Dedifferentiated amniotic fluid mesenchymal stem cell (primary cell): ENCODE measurements at regions not wholly inside any gene's neighbourhood (a gene's known extent, or its start where the extent isn't known, plus 50 kb on each side); places are given as distances from the start of the nearest gene placed in this dataset.
A peak's percentile ranks its signal among the peaks of the same experiment; 100 is the strongest.
"Not testable (repeated sequence)": the region's sequence is repeated elsewhere in the genome, so short reads cannot be mapped to it uniquely, and the experiment has no call there.

ENCODE experiments used
- DNase-seq: peaks from one replicate; pipeline ENCODE4 v3.0.0-alpha.2; 2016; ENCODE audit errors: extremely low spot score

DNA sequence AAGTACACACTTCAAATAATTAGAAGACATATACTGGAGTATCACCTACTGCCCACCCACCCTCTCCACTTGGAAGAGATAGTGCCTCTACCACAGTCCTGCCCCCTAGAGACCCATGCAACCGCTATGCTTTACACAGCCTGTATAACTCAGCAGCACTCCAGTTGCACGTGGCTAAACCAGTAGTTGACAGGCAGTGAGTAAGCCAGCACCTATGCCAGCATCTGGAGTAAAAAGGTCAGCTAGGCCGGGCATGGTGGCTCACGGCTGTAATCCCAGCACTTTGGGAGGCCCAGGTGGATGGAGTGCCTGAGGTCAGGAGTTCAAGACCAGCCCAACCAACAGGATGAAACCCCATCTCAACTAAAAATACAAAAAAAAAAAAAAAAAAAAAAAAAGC, 356.4 kb downstream of the NR2F1-AS1 start:
- no peak for DNase-seq

DNA sequence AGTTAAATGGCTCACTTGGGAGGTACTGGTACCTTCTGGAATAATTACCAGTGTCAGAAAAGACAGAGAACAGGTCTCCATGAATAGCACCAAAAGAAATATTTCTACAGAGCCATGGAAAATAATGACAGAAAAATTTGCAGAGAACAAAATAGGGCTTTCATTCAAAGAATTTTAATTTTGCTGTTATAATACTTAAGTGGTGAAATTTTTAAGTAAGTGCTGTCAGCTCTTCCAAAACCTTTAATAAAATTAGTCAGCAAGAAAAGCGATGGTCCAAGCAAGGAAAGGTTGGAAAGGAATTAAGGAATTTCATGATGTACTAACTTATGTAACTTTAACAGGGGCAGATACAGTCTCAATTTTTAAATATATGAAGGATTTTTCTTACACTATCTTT, 359.2 kb downstream of the NR2F1-AS1 start:
- DNase-seq: no peak

DNA sequence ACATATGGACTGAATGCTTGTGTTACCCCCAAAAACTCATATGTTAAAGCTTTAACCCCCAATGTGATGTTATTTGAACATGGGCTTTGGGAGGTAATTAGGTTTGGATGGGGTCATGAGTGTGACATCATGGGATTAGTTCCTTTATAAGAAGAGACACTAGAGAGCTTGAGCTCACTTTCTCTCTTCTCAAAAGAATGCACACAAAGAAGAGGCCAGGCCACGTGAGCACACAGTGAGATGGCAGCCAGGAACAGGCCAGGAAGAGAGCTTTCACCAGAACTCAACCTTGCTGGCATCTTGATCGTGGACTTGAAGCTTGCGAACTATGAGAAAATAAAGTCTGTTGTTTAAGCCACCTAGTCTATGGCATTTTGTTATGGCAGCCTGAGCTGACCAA, 360.6 kb downstream of the NR2F1-AS1 start:
- DNase-seq: no peak

DNA sequence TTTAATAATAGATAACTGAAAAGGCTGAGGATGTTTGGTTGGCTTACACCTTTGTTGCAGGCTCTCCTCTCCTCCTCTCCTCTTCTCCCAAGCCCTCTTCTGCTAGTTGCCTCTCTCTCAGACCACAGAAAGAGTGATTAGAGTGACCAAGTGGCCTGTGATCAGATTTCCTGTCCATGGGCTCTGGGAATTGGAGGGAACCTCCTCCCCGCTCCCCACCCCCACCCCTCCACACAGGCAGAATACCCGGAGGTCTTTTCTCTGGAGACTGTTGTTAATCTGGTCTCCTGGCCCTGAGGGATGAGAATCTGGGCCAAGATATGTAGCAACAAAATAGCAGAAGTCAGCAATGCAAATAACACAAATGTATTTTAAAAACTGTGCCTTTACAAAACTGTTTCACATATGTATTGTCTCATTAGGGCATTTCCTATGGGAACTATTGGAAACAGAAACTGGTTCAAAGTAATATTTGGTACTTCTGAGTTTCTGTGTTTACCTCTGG, 361.3 kb downstream of the NR2F1-AS1 start:
- no peak for DNase-seq

DNA sequence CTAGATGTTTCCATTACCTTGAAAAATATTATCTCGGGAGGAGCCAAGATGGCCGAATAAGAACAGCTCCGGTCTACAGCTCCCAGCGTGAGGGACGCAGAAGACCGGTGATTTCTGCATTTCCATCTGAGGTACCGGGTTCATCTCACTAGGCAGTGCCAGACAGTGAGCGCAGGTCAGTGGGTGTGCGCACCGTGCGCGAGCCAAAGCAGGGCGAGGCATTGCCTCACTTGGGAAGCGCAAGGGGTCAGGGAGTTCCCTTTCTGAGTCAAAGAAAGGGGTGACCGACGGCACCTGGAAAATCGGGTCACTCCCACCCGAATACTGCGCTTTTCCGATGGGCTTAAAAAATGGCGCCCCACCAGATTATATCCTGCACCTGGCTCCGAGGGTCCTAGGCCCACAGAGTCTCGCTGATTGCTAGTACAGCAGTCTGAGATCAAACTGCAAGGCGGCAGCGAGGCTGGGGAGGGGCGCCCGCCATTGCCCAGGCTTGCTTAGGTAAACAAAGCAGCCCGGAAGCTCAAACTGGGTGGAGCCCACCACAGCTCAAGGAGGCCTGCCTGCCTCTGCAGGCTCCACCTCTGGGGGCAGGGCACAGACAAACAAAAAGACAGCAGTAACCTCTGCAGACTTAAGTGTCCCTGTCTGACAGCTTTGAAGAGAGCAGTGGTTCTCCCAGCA, 367.8 kb downstream of the NR2F1-AS1 start:
- not testable (repeated sequence) for DNase-seq

DNA sequence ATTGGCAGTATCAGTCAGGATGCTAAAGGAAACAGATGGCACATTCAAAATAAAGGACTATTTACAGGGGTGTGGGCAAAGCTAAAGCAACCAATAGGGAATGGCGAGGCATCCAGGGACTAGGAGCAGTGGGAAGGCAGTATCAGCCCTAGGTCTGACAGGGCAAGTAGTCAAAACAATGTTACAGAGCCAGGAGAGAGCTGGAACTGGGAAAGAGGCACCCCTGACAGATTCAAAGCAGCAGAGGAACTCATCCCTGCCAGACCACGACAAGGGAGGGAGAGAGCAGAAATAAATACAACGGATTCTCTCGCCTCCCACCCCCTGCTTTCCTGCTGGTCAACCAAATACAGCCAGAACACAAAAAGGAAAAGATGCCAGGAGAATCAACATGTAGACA, 371.5 kb downstream of the NR2F1-AS1 start:
- no peak for DNase-seq

DNA sequence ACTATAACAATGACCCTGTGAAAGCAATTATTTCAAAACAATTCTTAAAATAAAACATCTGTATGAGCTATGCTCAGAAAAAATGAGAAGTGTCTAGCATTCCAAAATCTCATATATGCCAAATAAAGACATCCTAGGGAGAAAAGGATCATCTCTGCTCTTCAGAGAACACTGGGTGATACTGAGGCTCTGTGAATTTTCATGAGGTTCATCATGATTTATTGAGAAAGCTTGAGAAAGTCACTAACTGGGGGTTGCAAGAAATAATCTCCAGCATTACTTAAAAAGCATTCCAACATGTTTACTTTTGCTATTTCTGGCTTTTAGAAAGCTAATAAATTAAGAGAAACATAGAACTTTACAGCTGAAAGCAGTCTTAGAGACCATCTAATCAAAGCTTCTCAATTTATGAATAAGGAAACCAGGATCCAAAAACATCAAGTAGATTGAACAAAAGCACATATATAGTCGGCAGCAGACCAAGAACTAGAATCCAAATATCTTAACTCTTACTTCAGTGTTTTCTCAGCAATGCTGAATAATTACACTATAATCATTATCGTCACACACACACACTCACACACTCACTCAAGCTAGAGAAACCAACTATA, 372.8 kb downstream of the NR2F1-AS1 start:
- peak; percentile 21 for DNase-seq

DNA sequence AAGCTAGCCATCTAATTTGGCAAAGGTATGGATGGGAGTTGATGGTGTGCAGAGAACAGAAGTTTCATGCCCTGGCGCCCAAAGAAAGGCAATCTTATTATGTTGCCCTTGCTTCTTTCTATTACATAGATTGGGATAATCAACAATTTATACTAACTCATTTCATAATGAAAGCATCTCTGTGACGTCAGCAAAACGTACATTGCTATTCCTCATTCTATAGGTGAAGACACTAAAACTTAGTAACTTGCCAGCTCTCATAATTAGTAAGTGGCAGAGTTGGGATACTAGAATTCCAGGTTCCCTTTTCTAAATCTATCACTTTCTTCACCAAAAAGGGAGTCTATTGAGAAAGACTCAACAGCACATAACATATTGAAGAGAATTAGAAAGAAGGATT, 374.8 kb downstream of the NR2F1-AS1 start:
- no peak for DNase-seq

DNA sequence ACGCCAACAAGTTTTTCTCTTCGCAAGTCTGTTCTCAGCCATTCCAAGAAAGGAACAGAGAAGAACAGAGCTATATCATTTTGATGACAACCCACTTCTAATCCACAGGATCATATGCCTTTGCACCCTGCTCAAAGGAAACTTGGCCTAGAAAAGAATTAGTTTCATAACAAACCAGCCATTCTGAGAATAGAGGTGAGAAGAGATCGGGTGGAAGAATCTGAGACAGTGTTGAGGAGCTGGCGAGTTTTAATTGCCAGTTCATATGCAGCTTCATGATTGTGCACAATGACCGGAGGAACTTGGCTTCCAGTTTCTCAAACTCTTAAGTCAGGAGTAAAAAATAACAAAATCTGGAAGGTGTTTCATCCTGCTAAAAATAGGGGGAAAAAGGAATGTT, 380.0 kb downstream of the NR2F1-AS1 start:
- no peak for DNase-seq

DNA sequence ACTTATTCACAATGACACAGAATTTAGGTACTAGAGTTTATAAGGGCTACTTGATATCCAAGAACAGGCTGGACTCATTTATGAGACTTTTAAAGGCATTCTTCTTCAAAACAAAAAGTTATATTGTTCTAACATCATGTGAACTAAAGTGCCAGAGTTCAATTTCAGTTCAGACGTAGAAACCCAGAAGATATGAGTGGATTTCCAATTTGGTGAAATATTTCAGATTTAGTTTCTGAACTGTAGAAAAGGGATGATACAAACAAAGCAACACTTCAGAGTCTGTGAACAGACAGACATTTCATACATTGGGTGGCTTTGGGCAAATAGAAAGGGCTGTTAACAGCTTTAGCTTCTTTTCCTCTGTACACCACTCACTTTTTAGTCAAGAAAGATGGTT, 384.0 kb downstream of the NR2F1-AS1 start:
- no peak for DNase-seq

DNA sequence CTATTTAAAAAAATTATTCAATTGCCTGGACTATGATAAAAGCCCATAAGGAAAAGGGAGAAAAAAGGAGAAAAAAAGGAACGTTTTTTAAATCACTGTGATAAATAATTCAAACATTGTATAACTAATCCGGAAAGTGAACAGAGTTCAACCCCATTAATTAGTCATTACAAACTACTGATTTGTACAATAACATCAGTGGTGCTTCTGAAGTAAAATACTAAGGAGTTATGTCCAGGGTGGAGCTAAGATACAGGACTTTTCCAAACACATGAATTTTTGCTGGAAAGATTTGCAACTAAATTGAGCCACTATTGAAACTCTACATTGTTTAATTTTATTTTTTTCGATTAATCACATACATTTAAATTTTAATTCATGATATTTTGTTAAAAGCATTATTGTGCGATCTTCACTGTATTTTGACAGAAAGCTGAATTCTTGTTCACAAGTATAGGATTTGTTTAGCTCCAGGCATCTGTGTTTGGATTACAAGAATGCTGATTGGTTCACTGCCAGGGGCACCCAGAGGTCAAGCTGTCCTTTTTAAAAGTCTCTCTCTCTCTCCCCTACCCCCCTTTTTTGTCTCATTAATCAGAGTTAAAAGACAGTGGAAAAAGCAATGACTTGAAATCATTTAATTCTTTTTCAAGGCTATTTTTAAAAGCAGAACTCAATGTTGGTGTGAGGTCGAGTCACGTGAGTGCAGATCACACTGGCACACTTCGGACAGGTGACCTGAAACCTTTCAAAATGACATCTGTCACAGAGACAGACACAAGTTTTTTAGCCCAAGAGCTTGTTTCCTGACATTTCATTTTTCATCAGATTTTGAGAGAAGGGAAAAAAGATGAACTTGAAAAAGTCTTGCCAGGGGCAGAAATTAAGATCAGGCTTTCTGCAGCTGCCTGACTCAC, 387.3 kb downstream of the NR2F1-AS1 start:
- DNase-seq: no peak

DNA sequence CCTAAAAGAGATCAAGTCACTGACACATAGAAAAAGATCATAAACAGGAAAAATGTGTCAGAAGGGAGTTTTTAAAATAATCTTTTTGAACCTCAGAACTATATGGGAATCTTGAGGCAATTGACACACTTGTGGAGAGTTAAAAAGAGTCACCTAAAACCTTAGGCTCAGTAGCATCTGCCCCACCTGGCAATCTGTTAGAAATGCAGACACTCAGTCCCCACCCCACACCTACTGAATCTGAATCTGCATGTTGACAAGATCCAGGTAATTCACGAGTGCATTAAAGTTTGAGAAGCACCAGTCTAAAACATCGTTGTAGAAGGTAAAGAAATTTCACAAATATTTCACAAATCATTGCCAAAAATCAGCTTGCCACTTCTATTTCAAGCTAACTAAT, 388.3 kb downstream of the NR2F1-AS1 start:
- DNase-seq: no peak

DNA sequence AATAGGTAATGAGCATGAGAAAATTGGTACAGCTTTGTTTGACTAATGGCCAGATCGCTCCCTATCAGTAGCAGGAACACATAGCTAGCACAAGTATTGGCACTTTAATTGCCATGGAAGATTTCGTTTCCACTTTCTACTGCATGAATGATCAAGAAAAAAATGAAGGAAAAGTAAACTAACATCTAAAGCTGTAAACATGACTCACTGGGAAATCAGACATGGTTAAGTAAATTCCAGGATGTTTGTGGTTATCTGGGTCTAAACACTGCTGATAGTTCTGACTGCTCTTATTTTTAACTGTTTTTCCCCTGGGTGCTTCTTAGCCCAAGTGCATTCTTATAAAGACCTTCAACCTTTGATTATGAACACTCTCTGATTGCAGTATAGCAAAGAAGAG, 388.9 kb downstream of the NR2F1-AS1 start:
- peak; percentile 77 for DNase-seq

DNA sequence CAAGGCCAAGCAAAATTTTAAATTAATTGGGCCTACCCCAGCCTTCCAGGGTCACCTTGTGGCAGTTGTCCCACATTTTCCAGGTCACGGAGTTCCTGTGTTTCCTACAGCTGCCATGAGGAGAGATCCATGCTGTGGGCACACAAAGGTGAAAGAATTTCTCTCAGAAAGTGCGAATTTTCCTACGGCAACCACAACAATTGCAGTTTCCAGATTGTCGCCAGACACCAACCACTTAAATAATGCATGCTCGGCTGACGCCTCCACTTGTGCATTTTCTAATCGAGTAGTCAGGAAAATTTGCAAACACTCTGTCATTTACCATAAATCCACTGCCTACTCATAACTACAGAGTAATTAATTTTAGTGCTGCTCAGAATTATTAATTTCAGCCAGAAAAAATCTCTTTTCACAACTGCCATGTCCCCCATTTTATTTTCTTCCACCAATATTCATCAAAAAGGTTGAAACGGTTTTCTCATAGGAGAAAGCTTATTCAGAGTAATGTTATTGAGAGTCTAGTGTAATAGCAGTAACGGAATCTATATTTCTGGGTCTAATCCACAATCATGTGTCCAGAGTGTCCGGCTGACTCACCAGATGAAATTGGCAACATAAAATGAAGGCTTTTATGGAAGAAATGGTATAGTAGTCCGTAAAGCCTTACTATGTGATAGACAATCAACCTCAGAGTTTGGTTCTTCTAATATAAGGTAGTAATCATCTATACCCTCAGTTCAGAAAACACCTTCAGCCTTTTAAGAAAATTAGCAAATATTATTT, 389.8 kb downstream of the NR2F1-AS1 start:
- no peak for DNase-seq

DNA sequence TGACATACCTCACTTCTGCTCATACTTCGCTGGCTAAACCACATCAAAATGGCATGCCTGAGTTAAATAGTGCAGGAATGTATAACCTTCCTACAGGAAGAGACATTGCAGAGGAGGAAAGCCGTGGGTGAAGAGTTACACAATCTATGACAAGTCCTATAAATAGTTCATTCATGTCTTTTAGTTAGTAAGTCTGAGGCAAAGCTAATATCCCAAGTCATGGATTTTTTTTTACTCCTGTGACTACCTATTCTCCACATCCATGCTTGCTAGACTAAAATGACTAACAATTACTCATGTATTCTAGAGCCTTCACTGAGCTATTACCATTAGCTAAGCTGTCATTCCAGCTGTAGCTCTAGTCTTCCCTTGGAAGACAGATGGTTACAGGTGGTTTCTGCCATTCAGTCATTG, 391.3 kb downstream of the NR2F1-AS1 start:
- DNase-seq: peak; percentile 27

DNA sequence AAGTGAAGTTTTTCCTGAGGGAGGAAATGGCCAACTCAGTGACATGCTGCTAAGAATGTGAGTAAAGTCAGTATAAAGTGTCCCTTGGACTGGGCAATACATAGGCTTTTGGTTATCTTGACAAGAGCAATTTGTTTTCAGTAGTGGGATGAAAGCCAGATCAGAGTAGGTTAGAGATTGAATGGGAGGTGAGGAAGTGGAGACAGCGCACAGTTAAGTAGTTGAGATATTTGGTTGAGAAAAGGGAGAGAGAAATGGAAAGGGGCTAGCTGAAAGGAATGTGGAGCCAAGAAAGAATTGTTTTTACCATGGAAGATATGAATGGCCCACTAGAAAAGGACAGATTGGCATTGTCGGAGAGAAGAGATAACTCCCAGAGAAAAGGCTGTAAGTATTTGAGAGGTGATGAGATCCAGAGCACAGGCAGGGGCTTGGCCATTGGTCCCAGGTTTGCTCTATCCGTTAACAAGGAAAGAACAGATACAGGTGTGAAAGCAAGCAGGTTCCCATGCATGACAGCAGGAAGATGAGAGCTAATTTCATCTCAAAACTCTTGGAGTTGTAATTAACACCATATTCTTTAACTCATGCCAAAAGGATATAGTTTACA, 392.0 kb downstream of the NR2F1-AS1 start:
- no peak for DNase-seq

DNA sequence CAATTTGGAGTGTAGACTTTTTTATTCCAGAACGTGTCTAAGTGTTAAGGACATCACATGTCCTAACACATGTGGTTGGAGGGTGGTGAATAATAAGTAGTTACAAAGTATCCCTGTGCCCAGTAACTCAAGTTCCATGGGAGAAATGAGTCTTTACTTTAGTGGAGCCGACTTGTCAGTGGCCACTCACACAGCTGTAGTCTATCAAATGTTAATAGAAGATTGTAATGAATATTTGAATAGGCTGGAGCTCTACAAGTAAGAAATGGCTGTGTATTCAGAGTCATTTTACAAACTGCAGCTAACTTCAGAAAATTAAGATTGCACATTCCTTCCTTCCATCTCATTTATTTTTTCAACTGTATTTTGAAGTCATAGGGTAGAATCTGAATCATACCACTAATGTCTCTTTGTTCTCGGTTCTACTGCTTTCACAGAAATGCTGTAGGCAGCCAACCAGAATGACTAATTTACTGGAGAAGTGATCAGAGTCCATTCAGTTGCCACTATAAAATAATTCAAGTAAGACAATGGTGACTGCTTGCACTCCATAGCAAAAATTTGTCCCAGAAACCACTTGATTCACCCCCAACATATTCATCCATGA, 394.8 kb downstream of the NR2F1-AS1 start:
- DNase-seq: peak; percentile 49

DNA sequence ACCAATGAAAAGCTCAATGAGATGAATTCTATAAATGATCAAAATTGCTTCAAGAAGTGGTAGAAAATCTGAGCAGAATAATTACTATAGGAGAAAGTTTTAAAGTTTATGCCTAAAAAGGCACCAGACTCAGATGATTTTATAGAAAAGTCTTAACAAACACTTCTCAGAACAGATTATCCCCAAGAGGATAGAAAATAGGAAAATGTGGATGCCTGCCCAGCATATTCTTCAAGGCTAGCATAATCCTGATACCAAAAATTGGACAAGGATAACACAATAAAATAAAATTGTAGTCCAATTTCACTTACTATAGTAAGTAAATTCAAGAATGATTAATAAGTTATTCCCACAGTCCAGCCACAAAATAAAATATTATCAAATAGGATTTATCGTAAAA, 397.0 kb downstream of the NR2F1-AS1 start:
- no peak for DNase-seq

DNA sequence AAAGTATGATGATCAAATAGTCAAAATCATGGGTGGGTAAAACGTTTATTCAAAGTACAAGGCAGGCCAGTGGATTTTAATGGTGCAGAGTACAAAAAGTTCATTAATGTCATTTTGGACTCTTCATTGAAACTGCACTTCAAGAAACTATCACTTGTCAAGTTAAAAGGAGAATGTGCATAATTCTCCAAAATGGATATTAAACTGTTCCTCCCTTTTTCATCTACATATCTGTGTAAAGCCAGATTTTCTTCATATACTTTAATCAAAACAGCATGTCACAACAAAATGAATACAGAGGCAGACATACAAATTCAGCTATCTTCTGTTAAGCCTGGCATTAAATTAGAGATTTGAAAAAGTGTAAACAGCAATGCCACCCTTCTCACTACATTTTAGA, 401.6 kb downstream of the NR2F1-AS1 start:
- DNase-seq: no peak

DNA sequence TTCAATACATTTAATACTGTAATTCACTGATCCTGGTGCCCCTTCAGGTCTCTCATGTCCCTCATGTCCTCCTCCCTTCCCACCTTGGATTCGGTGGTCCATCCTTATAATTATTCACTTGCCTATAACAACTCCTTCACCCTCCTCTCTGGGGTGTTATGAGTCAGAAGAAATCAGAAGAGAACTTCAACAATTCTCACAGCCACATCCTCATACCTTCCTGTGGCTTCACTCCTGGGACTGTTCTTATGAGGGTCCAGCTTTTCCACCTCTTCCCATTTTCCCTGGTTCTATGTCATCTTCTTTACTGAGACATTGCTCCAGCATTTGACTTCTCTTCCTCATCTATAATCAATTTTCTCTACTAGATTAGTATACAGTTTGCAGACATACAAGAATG, 406.1 kb downstream of the NR2F1-AS1 start:
- no peak for DNase-seq

DNA sequence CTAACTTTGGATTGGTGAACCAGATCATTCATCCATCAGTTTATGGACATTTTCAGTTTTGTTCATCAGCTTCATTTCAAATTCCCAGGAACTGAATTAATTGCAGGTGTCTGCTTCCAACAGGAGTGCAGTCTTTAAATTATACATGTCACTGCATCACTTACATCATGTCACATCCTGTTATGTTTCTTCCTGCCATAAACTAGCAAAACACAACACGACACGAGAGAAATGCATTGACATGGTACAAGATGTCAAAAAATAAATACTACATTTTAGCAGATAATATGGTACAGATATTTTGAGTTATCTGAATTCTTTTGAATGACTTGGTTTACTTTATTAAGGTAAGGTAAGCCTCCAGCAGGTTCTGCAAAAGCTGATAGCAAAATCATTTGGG, 415.5 kb downstream of the NR2F1-AS1 start:
- DNase-seq: no peak
